DOHH2 (cell line): ENCODE measurements at regions not wholly inside any gene's neighbourhood (a gene's known extent, or its start where the extent isn't known, plus 50 kb on each side); places are given as distances from the start of the nearest gene placed in this dataset.

Experiments used
- CTCF ChIP-seq: fragments of 200-600 bp; sonication (generic); IDR thresholded peaks from one replicate; pipeline ENCODE4 v1.5.1; 2014; ENCODE audit warnings: antibody characterized with exemption, mild to moderate bottlenecking, low read depth, low read length; ENCODE audit not compliant: poor library complexity, severe bottlenecking
- EZH2phosphoT487 ChIP-seq: fragments of 200-600 bp; sonication (generic); IDR thresholded peaks from 2 replicates; pipeline ENCODE4 v1.6.1; 2017; ENCODE audit warnings: borderline replicate concordance, mild to moderate bottlenecking, antibody characterized with exemption, low read length, moderate library complexity, mixed read lengths

- TF ChIP-seq CTCF (no peak), EZH2phosphoT487 (no peak)
These were observed 51.2 kb upstream of the TNR start for GRCh38 chr1:175794586-175794985.
